GM06990 (cell line): ENCODE measurements at regions not wholly inside any gene's neighbourhood (a gene's known extent, or its start where the extent isn't known, plus 50 kb on each side); places are given as distances from the start of the nearest gene placed in this dataset.

ENCODE experiments used
- DNase-seq: peaks from one replicate; pipeline ENCODE4 v3.0.0-alpha.2; 2011; ENCODE audit not compliant: insufficient read length; ENCODE audit errors: extremely low read depth
- H3K27me3 ChIP-seq: replicated peaks from 2 replicates; pipeline ENCODE4 v1.6.0; 2011; ENCODE audit warnings: low read length; ENCODE audit not compliant: control insufficient read depth, insufficient read depth
- H3K36me3 ChIP-seq: 2 replicates; pipeline ENCODE4 v1.5.1; 2011; ENCODE audit warnings: low read length; ENCODE audit not compliant: control insufficient read depth, insufficient read depth
- H3K4me3 ChIP-seq: replicated peaks from 2 replicates; pipeline ENCODE4 v1.5.1; 2011; ENCODE audit warnings: low read depth, mild to moderate bottlenecking, control low read depth, low read length
- CTCF ChIP-seq: IDR thresholded peaks from 2 replicates; pipeline ENCODE4 v1.5.1; 2011; ENCODE audit warnings: low read length, control low read depth, mild to moderate bottlenecking, inconsistent platforms; ENCODE audit not compliant: insufficient read depth, poor library complexity, severe bottlenecking

GRCh38 chr7:156579566-156579965 lies 61.0 kb upstream of the RNF32 start:
- DNase-seq: no peak
- no peaks in the 10 kb centered on the region for H3K27me3 ChIP-seq
- no peaks in the 10 kb centered on the region for H3K36me3 ChIP-seq
- TF ChIP-seq CTCF: no peak
- H3K4me3 ChIP-seq: no peak overlapping the region

DNA sequence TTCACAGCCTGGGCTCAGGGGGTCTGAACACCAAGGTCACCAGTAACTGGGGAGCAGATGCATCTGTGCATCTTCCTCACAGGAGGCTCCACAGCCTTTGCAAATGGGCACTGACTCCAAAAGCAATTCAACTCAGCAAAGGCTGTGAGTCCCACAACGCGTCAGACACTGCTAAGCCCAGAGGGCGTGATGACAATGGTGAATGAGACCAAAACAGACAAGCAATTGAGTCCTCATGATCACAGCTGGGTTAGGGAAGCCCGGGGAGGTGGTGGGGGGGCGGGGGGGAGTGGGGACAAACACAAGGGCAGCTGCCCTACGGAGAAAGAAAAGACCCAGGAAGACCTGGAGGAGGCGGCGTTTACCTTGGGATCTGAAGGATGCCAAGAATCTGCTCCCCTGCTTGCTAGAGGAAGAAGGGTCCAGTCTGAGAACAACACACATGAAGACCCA lies 61.6 kb upstream of the RNF32 start:
- no peaks in the 10 kb centered on the region for H3K36me3 ChIP-seq
- no peak for DNase-seq
- H3K4me3 ChIP-seq: no peak overlapping the region
- no peak for TF ChIP-seq CTCF
- no peaks in the 10 kb centered on the region for H3K27me3 ChIP-seq

DNA sequence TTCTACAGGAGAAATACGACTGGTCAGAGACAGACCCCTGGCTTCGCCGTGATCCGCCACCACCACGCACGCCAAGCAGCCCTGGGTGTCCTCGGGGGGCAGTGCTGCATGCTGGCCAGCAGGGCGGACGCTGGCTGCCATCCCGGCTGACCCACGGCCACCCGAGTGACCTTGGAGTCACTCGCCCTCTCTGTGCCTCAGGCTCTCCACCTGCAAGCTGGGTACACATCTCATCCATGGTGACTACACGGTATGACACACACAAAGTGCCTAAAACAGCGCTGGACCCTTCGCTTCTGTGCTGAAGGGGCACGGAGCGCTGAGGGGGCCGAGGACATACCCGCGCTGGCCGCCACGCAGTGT lies 62.0 kb upstream of the RNF32 start:
- no peak for DNase-seq
- TF ChIP-seq CTCF: no peak
- H3K4me3 ChIP-seq: no peak overlapping the region
- H3K36me3 ChIP-seq: no peaks in the 10 kb centered on the region
- no peaks in the 10 kb centered on the region for H3K27me3 ChIP-seq

DNA sequence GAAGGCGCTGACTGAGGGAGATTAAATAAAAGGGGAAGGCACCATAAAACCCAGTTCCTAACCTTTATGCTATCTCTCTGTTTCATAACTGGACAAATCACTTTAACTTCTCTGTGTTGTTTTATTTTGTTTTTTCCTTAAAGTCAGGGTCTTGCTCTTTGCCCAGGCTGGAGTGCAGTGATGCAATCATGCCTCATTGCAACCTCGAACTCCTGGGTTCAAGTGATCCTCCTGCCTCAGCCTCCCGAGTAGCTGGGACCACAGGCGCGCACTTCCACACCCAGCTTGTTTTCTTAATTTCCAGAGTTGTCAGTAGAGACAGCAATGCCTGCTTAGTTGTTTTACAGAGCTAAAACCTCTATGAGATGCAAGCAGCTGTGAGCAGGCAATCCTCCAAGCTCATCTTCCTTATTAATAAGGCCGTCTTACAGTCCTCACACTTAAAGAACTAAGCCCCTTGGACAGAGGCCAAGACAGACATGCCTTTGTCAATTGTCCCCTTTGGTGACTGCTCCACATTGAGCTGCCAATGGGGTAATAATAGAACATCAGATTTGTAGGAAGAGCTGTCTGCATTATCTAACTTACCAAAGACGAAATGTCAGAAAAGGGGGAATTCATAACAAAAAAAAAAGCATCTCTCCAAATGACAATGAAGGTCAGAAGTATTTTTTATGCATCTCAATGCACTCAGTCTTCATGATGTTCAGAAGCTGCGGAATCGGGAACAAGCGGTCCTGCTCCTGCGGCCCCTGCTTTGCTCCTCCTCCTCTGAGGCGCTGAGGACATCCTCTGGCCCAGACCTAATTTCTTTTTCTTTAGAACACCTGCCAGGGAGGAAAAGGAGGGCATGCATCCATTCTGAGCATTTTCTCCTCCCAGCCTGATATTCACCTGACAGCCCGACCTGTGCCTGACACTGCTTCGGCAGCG lies 62.7 kb upstream of the RNF32 start:
- no peak for DNase-seq
- H3K4me3 ChIP-seq: no peak overlapping the region
- TF ChIP-seq CTCF: no peak
- H3K36me3 ChIP-seq: no peaks in the 10 kb centered on the region
- H3K27me3 ChIP-seq: no peaks in the 10 kb centered on the region

DNA sequence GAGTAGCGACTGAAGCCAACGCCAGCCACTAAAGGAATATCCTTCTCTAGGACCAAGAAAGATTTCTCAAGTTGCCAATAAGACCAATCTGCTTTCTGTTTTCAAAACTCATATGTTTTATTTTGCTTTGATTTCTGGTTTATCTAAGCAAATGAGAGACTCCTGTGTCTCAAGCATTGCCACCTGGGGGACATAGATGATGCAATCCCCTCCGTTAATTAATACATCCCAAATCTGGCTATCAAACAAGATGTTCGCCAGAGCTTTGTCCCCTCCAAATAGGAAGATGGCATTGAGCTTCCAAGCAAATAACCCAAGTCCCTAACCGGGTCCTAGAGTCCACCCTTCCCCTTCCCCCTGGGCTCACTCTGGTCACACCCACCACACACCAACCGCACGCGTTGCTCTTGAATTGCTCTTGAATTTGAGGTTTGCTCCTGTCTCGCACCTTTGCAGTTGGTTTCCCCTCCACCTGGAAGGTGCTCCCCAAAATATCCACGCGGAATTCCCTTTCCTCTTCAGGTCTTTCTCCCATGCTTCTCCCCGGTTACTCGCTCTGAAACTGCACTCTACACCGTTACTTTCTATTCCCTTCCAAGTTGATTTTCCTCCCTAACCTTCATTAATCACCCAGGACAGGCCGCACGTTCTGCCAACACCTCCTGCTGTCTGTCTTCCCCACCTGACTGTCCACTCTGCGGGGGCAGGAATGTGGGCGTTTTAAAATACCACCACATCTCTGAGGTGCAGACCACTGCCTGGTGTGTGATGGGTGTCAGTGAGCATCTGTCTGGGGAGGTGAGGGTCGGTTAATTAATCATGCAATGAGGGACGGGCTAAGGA lies 64.1 kb upstream of the RNF32 start:
- H3K36me3 ChIP-seq: no peaks in the 10 kb centered on the region
- TF ChIP-seq CTCF: no peak
- H3K27me3 ChIP-seq: no peaks in the 10 kb centered on the region
- H3K4me3 ChIP-seq: no peak overlapping the region
- no peak for DNase-seq
